Thoracic aorta (tissue), 2 donors: ENCODE measurements at regions not wholly inside any gene's neighbourhood (a gene's known extent, or its start where the extent isn't known, plus 50 kb on each side); places are given as distances from the start of the nearest gene placed in this dataset.

ENCODE experiments used
- ATAC-seq: fragments of 150-250 bp; one replicate; pipeline ENCODE4 v1.8.0; 2017; ENCODE audit warnings: low read depth; ENCODE audit not compliant: insufficient number of reproducible peaks, low FRiP score
- DNase-seq: peaks from one replicate; pipeline ENCODE4 v3.0.0-alpha.2; 2020; ENCODE audit warnings: low spot score
- H3K27ac ChIP-seq, 2 donors: fragments of 200-600 bp; sonication (generic); 1 replicate in 1 of 2; 2 replicates in 1 of 2; pipeline ENCODE4 v1.5.1; 2016; ENCODE audit warnings: mild to moderate bottlenecking in 2 of 2, moderate library complexity in 2 of 2
- H3K27me3 ChIP-seq: fragments of 200-600 bp; sonication (generic); replicated peaks from 2 replicates; pipeline ENCODE4 v1.6.0; 2016; ENCODE audit warnings: mild to moderate bottlenecking; ENCODE audit not compliant: insufficient read depth
- H3K36me3 ChIP-seq: fragments of 200-600 bp; sonication (generic); one replicate; pipeline ENCODE4 v1.5.1; 2016
- H3K4me1 ChIP-seq, 2 donors: fragments of 200-600 bp; sonication (generic); 1 replicate in 1 of 2; 2 replicates in 1 of 2; pipeline versions ENCODE4 v1.5.1 to v1.6.0; 2016; ENCODE audit warnings: low read depth in 2 of 2, mild to moderate bottlenecking in 1 of 2; ENCODE audit not compliant: control insufficient read depth in 1 of 2
- H3K4me3 ChIP-seq: fragments of 200-600 bp; sonication (generic); 2 replicates; pipeline ENCODE4 v1.5.1; 2016; ENCODE audit warnings: mild to moderate bottlenecking
- H3K9me3 ChIP-seq: fragments of 200-600 bp; sonication (generic); 2 replicates; pipeline ENCODE4 v1.5.1; 2016
- CTCF ChIP-seq: fragments of 200-600 bp; sonication (generic); IDR thresholded peaks from one replicate; pipeline ENCODE4 v1.5.1; 2019; ENCODE audit warnings: antibody characterized with exemption

GRCh38 chr11:80635178-80635577 lies 1194.3 kb upstream of the TENM4 start:
- no peaks in the 10 kb centered on the region for H3K36me3 ChIP-seq
- no peaks in the 10 kb centered on the region for H3K4me1 ChIP-seq
- no peak overlapping the region for H3K4me3 ChIP-seq
- H3K9me3 ChIP-seq: no peaks in the 10 kb centered on the region
- ATAC-seq: no peak
- H3K27me3 ChIP-seq: no peaks in the 10 kb centered on the region
- no peak for DNase-seq
- TF ChIP-seq CTCF: no peak
- H3K27ac ChIP-seq: no peak overlapping the region

GRCh38 chr11:80632691-80633090 lies 1191.9 kb upstream of the TENM4 start:
- ATAC-seq: no peak
- no peaks in the 10 kb centered on the region for H3K9me3 ChIP-seq
- TF ChIP-seq CTCF: no peak
- H3K27me3 ChIP-seq: no peaks in the 10 kb centered on the region
- no peak for DNase-seq
- no peak overlapping the region for H3K27ac ChIP-seq
- H3K36me3 ChIP-seq: no peaks in the 10 kb centered on the region
- no peak overlapping the region for H3K4me3 ChIP-seq
- no peaks in the 10 kb centered on the region for H3K4me1 ChIP-seq

- H3K4me3 ChIP-seq: no peak overlapping the region
- no peaks in the 10 kb centered on the region for H3K27me3 ChIP-seq
- no peak overlapping the region for H3K27ac ChIP-seq
- ATAC-seq: no peak
- H3K4me1 ChIP-seq: no peaks in the 10 kb centered on the region
- H3K36me3 ChIP-seq: no peaks in the 10 kb centered on the region
- no peaks in the 10 kb centered on the region for H3K9me3 ChIP-seq
- no peak for TF ChIP-seq CTCF
- DNase-seq: no peak
Observed at GRCh38 chr11:80632156-80632555, 1191.3 kb upstream of the TENM4 start.

- TF ChIP-seq CTCF: no peak
- no peak for ATAC-seq
- H3K36me3 ChIP-seq: no peaks in the 10 kb centered on the region
Observed at GRCh38 chr11:80629466-80629865, 1188.6 kb upstream of the TENM4 start.

GRCh38 chr11:80627364-80627763 lies 1186.5 kb upstream of the TENM4 start:
- Histone ChIP-seq H3K36me3 (no peaks in the 10 kb centered on the region), H3K9me3 (no peaks in the 10 kb centered on the region), H3K4me1 (no peaks in the 10 kb centered on the region), H3K4me3 (no peak overlapping the region), H3K27ac (no peak overlapping the region), H3K27me3 (no peaks in the 10 kb centered on the region)
- DNase-seq: no peak
- no peak for ATAC-seq
- TF ChIP-seq CTCF: no peak

More at GRCh38 chr11:80629466-80629865, 1188.6 kb upstream of the TENM4 start:
- no peak for DNase-seq
- no peak overlapping the region for H3K4me3 ChIP-seq
- H3K27ac ChIP-seq: no peak overlapping the region
- no peaks in the 10 kb centered on the region for H3K4me1 ChIP-seq
- H3K27me3 ChIP-seq: no peaks in the 10 kb centered on the region
- H3K9me3 ChIP-seq: no peaks in the 10 kb centered on the region
